ENCODE measurements at regions not wholly inside any gene's neighbourhood (a gene's known extent, or its start where the extent isn't known, plus 50 kb on each side); places are given as distances from the start of the nearest gene placed in this dataset.

- H3K4me1 Mint-ChIP-seq: no peaks in the 10 kb centered on the region
- CTCF ChIA-PET: interaction anchor here (0.8 kb wide), 1 partner anchor 116 kb away, joined by 3 read pairs; no protein-coding TSS in a partner anchor
- no peaks in the 10 kb centered on the region for H3K27me3 Mint-ChIP-seq
- DNase-seq (no peak), ATAC-seq (no peak)
- peaks cover 2% of the 10 kb centered on the region for H3K9me3 Mint-ChIP-seq (ENCODE audit: low read depth)
- H3K36me3 Mint-ChIP-seq (ENCODE audit: low read depth): no peaks in the 10 kb centered on the region
- H3K27ac Mint-ChIP-seq: no peak overlapping the region
- POLR2A ChIA-PET: no interaction called here
- intact Hi-C loops (cut with DNase I, micrococcal nuclease): no loop called here
- no peak overlapping the region for H3K4me3 Mint-ChIP-seq
Observed at GRCh38 chr5:123720339-123720738, 208.4 kb downstream of the CSNK1G3 start.

GRCh38 chr5:123719004-123719403 lies 207.0 kb downstream of the CSNK1G3 start:
- Mint-ChIP-seq H3K36me3 (ENCODE audit: low read depth) (no peaks in the 10 kb centered on the region), H3K27ac (no peak overlapping the region), H3K4me3 (no peak overlapping the region), H3K4me1 (no peaks in the 10 kb centered on the region), H3K9me3 (ENCODE audit: low read depth) (peaks cover 2% of the 10 kb centered on the region), H3K27me3 (no peaks in the 10 kb centered on the region)
- ATAC-seq: no peak
- ChIA-PET POLR2A (no interaction called here), CTCF (no interaction called here)
- intact Hi-C loops (cut with DNase I, micrococcal nuclease): no loop called here
- DNase-seq: no peak

- DNase-seq (no peak), ATAC-seq (no peak)
- Mint-ChIP-seq H3K27ac (no peak overlapping the region), H3K9me3 (ENCODE audit: low read depth) (peaks cover 4% of the 10 kb centered on the region), H3K27me3 (no peaks in the 10 kb centered on the region), H3K36me3 (ENCODE audit: low read depth) (no peaks in the 10 kb centered on the region), H3K4me1 (no peaks in the 10 kb centered on the region), H3K4me3 (no peak overlapping the region)
- intact Hi-C loops (cut with DNase I, micrococcal nuclease): no loop called here
- CTCF ChIA-PET: no interaction called here
- POLR2A ChIA-PET: no interaction called here
Observed at GRCh38 chr5:123718238-123718637, 206.3 kb downstream of the CSNK1G3 start.

- DNase-seq: no peak
- intact Hi-C loops (cut with DNase I, micrococcal nuclease): no loop called here
- no peaks in the 10 kb centered on the region for H3K36me3 Mint-ChIP-seq (ENCODE audit: low read depth)
- POLR2A ChIA-PET: no interaction called here
- H3K9me3 Mint-ChIP-seq (ENCODE audit: low read depth): peaks cover 5% of the 10 kb centered on the region
- CTCF ChIA-PET: no interaction called here
- H3K27me3 Mint-ChIP-seq: no peaks in the 10 kb centered on the region
- no peak for ATAC-seq
- no peaks in the 10 kb centered on the region for H3K4me1 Mint-ChIP-seq
- no peak overlapping the region for H3K27ac Mint-ChIP-seq
- H3K4me3 Mint-ChIP-seq: no peak overlapping the region
Observed at GRCh38 chr5:123717139-123717538, 205.2 kb downstream of the CSNK1G3 start.

GRCh38 chr5:123710031-123710430 lies 198.1 kb downstream of the CSNK1G3 start:
- Mint-ChIP-seq H3K4me1 (no peaks in the 10 kb centered on the region), H3K27me3 (no peaks in the 10 kb centered on the region), H3K36me3 (ENCODE audit: low read depth) (no peaks in the 10 kb centered on the region), H3K9me3 (ENCODE audit: low read depth) (peaks cover 6% of the 10 kb centered on the region), H3K27ac (no peak overlapping the region), H3K4me3 (no peak overlapping the region)
- ChIA-PET CTCF (no interaction called here), POLR2A (no interaction called here)
- no peak for DNase-seq
- intact Hi-C loops (cut with DNase I, micrococcal nuclease): no loop called here
- ATAC-seq: no peak

- Mint-ChIP-seq H3K4me3 (no peak overlapping the region), H3K9me3 (ENCODE audit: low read depth) (peaks cover 6% of the 10 kb centered on the region), H3K27ac (no peak overlapping the region), H3K27me3 (no peaks in the 10 kb centered on the region), H3K4me1 (no peaks in the 10 kb centered on the region), H3K36me3 (ENCODE audit: low read depth) (no peaks in the 10 kb centered on the region)
- ChIA-PET CTCF (no interaction called here), POLR2A (no interaction called here)
- intact Hi-C loops (cut with DNase I, micrococcal nuclease): no loop called here
- DNase-seq (no peak), ATAC-seq (no peak)
Observed at GRCh38 chr5:123709422-123709821, 197.4 kb downstream of the CSNK1G3 start.

GRCh38 chr5:123708074-123708806 lies 196.3 kb downstream of the CSNK1G3 start:
- POLR2A ChIA-PET: no interaction called here
- Mint-ChIP-seq H3K9me3 (ENCODE audit: low read depth) (peaks cover 4% of the 10 kb centered on the region), H3K4me1 (no peaks in the 10 kb centered on the region), H3K4me3 (no peak overlapping the region), H3K27ac (no peak overlapping the region), H3K27me3 (no peaks in the 10 kb centered on the region), H3K36me3 (ENCODE audit: low read depth) (no peaks in the 10 kb centered on the region)
- intact Hi-C loops (cut with DNase I, micrococcal nuclease): no loop called here
- DNase-seq: no peak
- CTCF ChIA-PET: no interaction called here
- ATAC-seq: no peak

GRCh38 chr5:123706531-123706930 lies 194.6 kb downstream of the CSNK1G3 start:
- Mint-ChIP-seq H3K4me3 (no peak overlapping the region), H3K36me3 (ENCODE audit: low read depth) (no peaks in the 10 kb centered on the region), H3K9me3 (ENCODE audit: low read depth) (peaks cover 2% of the 10 kb centered on the region), H3K27ac (no peak overlapping the region), H3K27me3 (no peaks in the 10 kb centered on the region), H3K4me1 (no peaks in the 10 kb centered on the region)
- CTCF ChIA-PET: no interaction called here
- POLR2A ChIA-PET: no interaction called here
- ATAC-seq: no peak
- intact Hi-C loops (cut with DNase I, micrococcal nuclease): no loop called here
- DNase-seq: no peak

- intact Hi-C loops (cut with DNase I, micrococcal nuclease): no loop called here
- no peaks in the 10 kb centered on the region for H3K27me3 Mint-ChIP-seq
- H3K27ac Mint-ChIP-seq: no peak overlapping the region
- CTCF ChIA-PET: no interaction called here
- peaks cover 2% of the 10 kb centered on the region for H3K9me3 Mint-ChIP-seq (ENCODE audit: low read depth)
- H3K36me3 Mint-ChIP-seq (ENCODE audit: low read depth): no peaks in the 10 kb centered on the region
- ATAC-seq: no peak
- H3K4me1 Mint-ChIP-seq: no peaks in the 10 kb centered on the region
- POLR2A ChIA-PET: no interaction called here
- no peak for DNase-seq
- H3K4me3 Mint-ChIP-seq: no peak overlapping the region
Observed at GRCh38 chr5:123705741-123706140, 193.8 kb downstream of the CSNK1G3 start.

- Mint-ChIP-seq H3K9me3 (ENCODE audit: low read depth) (no peaks in the 10 kb centered on the region), H3K4me1 (no peaks in the 10 kb centered on the region), H3K36me3 (ENCODE audit: low read depth) (no peaks in the 10 kb centered on the region), H3K27ac (no peak overlapping the region), H3K4me3 (no peak overlapping the region), H3K27me3 (no peaks in the 10 kb centered on the region)
- no peak for ATAC-seq
- POLR2A ChIA-PET: no interaction called here
- intact Hi-C loops (cut with DNase I, micrococcal nuclease): no loop called here
- CTCF ChIA-PET: no interaction called here
- no peak for DNase-seq
Observed at GRCh38 chr5:123701511-123702200, 189.7 kb downstream of the CSNK1G3 start.

GRCh38 chr5:123700624-123701287 lies 188.8 kb downstream of the CSNK1G3 start:
- Mint-ChIP-seq H3K4me3 (no peak overlapping the region), H3K4me1 (no peaks in the 10 kb centered on the region), H3K9me3 (ENCODE audit: low read depth) (no peaks in the 10 kb centered on the region), H3K27me3 (no peaks in the 10 kb centered on the region), H3K36me3 (ENCODE audit: low read depth) (no peaks in the 10 kb centered on the region), H3K27ac (no peak overlapping the region)
- ChIA-PET CTCF (no interaction called here), POLR2A (no interaction called here)
- DNase-seq (no peak), ATAC-seq (no peak)
- intact Hi-C loops (cut with DNase I, micrococcal nuclease): no loop called here

- intact Hi-C loops (cut with DNase I, micrococcal nuclease): no loop called here
- ChIA-PET POLR2A (no interaction called here), CTCF (no interaction called here)
- Mint-ChIP-seq H3K36me3 (ENCODE audit: low read depth) (no peaks in the 10 kb centered on the region), H3K4me1 (no peaks in the 10 kb centered on the region), H3K27me3 (no peaks in the 10 kb centered on the region), H3K27ac (no peak overlapping the region), H3K9me3 (ENCODE audit: low read depth) (no peaks in the 10 kb centered on the region), H3K4me3 (no peak overlapping the region)
- ATAC-seq (no peak), DNase-seq (no peak)
Observed at GRCh38 chr5:123699571-123699970, 187.6 kb downstream of the CSNK1G3 start.

Measured in activated CD4-positive, alpha-beta T cell treated with anti-CD3 and anti-CD28 coated beads for 36 hours (primary cell).